GM19372 (cell line): ENCODE measurements at regions not wholly inside any gene's neighbourhood (a gene's known extent, or its start where the extent isn't known, plus 50 kb on each side); places are given as distances from the start of the nearest gene placed in this dataset.

Source experiments
- ATAC-seq: cut with Tn5 transposase; IDR thresholded peaks from one replicate; pipeline ENCODE4 v1.9.1; 2021; ENCODE audit warnings: mild to moderate bottlenecking, low read depth, moderate library complexity; ENCODE audit not compliant: unreplicated experiment

DNA sequence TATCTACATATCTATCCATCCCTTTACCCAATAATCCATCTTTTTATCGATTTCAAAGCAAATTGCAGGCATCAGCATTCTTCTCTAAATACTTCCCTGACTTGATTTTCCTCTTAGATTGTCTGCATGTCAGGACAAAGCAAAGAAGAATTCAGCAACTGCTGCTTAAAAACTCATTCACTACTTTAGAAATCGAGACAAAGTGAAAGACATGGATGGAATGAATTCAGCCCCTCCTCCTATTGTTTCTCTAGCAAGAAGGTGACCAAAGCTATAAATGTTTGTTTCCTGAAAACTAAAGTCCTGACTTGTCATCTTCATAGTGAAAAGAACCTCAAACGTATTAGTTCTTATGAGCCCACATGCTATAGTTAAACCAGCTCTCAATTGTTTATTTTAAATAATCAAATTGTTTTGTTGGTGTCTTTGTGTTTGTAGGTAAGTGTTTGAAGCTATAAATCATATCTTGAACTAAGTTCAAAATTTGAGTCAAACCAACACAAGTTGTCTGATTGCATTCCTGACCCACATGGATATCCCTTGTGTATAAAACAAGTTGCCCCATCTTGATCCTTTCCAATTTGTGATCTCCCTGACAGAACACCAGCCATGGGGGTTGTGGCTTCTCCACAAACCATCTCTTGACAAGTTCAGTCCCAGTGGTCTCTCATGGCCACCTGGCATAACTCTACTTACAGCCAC lies 58.6 kb upstream of the ARHGAP5 start:
- ATAC-seq: no peak

- no peak for ATAC-seq
These were observed 57.8 kb upstream of the ARHGAP5 start for GRCh38 chr14:32019276-32019675.

DNA sequence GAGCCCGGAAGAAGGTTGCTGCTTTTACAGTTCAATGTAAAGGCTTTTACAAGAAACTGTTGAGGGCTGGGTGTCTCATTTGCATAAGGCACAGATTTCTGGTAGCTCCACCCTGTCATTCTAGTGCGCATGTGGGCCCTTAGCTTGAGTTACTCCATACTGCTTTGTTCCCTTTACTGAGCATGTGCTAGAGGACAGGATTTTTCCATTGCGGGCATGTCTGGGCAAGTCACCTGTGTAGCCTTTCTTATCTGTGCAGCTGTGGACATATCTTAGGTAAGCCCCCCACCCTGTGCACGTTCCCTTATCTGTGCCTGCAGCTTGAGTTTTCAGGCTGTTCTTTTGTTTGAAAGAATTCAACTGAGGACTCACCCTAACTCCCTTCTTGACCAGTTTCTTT lies 56.2 kb upstream of the ARHGAP5 start:
- no peak for ATAC-seq

- ATAC-seq: no peak
These were observed 55.8 kb upstream of the ARHGAP5 start for GRCh38 chr14:32021341-32021740.

DNA sequence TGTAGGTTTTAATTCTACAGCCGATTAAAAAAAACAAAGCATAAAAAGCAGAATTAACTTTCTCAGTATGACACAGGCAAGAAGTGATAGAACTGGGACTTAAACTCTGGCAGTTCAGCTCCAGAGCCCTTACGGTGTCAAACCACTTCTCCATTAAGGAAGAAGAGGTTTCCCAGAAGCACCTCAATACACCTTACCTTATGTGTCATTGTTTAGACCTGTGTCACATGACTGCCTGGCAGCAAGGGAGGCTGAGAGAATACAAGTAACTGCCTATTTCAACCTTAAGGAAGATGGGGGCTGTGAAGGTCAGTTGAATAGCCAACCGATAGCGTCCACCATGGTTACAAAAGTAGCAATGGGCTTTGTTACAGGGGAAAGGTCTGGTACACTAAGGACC lies 54.6 kb upstream of the ARHGAP5 start:
- ATAC-seq: no peak

GRCh38 chr14:32022938-32023466 lies 54.1 kb upstream of the ARHGAP5 start:
- no peak for ATAC-seq

DNA sequence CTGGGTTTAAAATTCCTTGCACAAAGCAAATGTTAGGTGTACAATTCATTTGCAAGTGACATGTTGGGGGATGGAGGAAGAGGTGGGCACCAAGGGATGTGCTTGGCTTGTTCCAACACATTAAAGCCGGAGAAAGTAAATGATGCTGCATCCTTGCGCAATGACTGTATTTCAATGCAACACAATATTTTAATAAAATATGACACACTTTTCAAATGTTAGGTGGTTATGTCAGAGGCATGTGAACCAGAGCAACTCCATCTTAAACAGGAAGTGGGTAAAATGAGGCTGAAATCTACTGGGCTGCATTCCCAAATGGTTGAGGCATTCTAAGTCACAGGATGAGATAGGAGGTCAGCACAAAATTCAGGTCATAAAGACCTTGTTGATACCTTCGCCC lies 53.6 kb upstream of the ARHGAP5 start:
- ATAC-seq: no peak

GRCh38 chr14:32027255-32027939 lies 49.7 kb upstream of the ARHGAP5 start:
- no peak for ATAC-seq
